Nephron progenitor cell (in vitro differentiated cells): ENCODE measurements at regions not wholly inside any gene's neighbourhood (a gene's known extent, or its start where the extent isn't known, plus 50 kb on each side); places are given as distances from the start of the nearest gene placed in this dataset.
A peak's percentile ranks its signal among the peaks of the same experiment; 100 is the strongest.

ENCODE experiments used
- DNase-seq: peaks from one replicate; pipeline ENCODE4 v3.0.0; 2021
- H3K27ac Mint-ChIP-seq: 2 replicates; pipeline ENCODE4 v1.8.0; 2021; ENCODE audit warnings: mild to moderate bottlenecking, moderate library complexity, mixed read lengths
- H3K27me3 Mint-ChIP-seq: 2 replicates; pipeline ENCODE4 v1.8.0; 2021; ENCODE audit warnings: mild to moderate bottlenecking, low read depth, mixed read lengths; ENCODE audit not compliant: poor library complexity
- H3K36me3 Mint-ChIP-seq: 2 replicates; pipeline ENCODE4 v1.8.0; 2021; ENCODE audit warnings: low read depth, mixed read lengths
- H3K4me1 Mint-ChIP-seq: 2 replicates; pipeline ENCODE4 v1.8.0; 2021; ENCODE audit warnings: mixed read lengths
- H3K4me3 Mint-ChIP-seq: 2 replicates; pipeline ENCODE4 v1.8.0; 2021; ENCODE audit warnings: mild to moderate bottlenecking, moderate library complexity, mixed read lengths
- H3K9me3 Mint-ChIP-seq: 2 replicates; pipeline ENCODE4 v1.8.0; 2021; ENCODE audit warnings: mild to moderate bottlenecking, moderate library complexity, mixed read lengths
- CTCF ChIP-seq: fragments of 200-600 bp; sonication (generic); IDR thresholded peaks from 2 replicates; pipeline ENCODE4 v1.5.0; 2021; ENCODE audit warnings: antibody characterized with exemption

- H3K27me3 Mint-ChIP-seq, result peaks cover 1% of the 10 kb centered on the region
- H3K4me3 Mint-ChIP-seq, result no peak overlapping the region
- H3K27ac Mint-ChIP-seq, result no peak overlapping the region
- DNase-seq, result no peak
- no peak for TF ChIP-seq CTCF
- peaks cover 18% of the 10 kb centered on the region for H3K4me1 Mint-ChIP-seq
- H3K9me3 Mint-ChIP-seq, result no peaks in the 10 kb centered on the region
- H3K36me3 Mint-ChIP-seq, result no peaks in the 10 kb centered on the region
Measured at GRCh38 chr4:106810122-106810521, 226.0 kb downstream of the DKK2 start.

- DNase-seq, result no peak
- H3K4me3 Mint-ChIP-seq, result no peak overlapping the region
- no peaks in the 10 kb centered on the region for H3K9me3 Mint-ChIP-seq
- peak; percentile 19 for TF ChIP-seq CTCF
- H3K27me3 Mint-ChIP-seq, result no peaks in the 10 kb centered on the region
- H3K27ac Mint-ChIP-seq, result no peak overlapping the region
- peaks cover 18% of the 10 kb centered on the region for H3K4me1 Mint-ChIP-seq
- H3K36me3 Mint-ChIP-seq, result no peaks in the 10 kb centered on the region
Measured at GRCh38 chr4:106809076-106809475, 227.0 kb downstream of the DKK2 start.

DNA sequence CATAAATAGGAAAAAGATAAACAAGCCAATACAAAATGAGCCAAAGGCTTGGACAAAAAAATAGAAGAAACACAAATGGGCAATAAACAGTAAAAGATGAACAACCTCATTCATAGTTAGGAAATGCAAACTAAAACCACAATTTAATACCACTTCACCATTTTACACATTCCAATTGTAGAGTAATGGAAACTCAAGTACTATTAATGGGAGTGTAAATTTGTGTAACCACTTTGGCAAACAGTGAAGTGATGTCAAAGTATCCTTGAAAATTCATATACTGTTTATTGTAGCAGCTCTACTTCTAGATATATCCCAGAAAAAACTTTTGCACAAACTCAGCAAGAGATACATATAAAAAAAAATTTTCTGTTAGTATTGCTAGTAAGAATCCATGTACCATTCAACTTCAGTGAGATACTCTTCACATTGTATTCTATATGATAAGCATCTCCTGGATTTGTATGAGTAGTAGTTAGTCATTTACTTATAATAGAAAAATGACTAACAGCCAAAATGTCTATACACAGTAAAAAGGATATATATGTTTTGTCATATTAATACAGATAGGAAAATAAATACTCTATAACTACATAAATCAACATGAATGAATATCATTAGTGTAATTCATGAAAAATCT lies 229.8 kb downstream of the DKK2 start:
- no peaks in the 10 kb centered on the region for H3K27me3 Mint-ChIP-seq
- TF ChIP-seq CTCF, result no peak

DNA sequence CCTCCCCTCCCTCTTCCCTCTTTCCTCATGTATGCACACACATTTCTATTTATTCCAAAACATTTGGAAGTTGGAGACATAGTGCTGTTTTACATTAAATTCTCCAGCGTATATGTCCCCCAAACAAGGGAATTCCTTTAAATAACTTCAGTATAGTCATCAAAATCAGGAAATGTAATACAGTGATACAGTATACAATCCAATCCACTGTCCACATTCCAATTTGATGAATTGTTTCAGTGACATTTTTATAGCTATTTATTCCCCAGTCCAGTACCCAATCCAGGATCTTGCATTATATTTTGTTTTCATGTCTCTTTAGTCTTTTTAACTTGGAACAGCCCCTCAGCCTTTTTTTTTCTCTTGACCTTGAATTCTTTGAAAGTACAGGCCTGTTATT lies 233.0 kb downstream of the DKK2 start:
- no peaks in the 10 kb centered on the region for H3K36me3 Mint-ChIP-seq
- H3K27me3 Mint-ChIP-seq, result no peaks in the 10 kb centered on the region
- peaks cover 5% of the 10 kb centered on the region for H3K4me1 Mint-ChIP-seq
- no peak overlapping the region for H3K27ac Mint-ChIP-seq
- no peak for DNase-seq
- H3K4me3 Mint-ChIP-seq, result no peak overlapping the region
- no peaks in the 10 kb centered on the region for H3K9me3 Mint-ChIP-seq
- no peak for TF ChIP-seq CTCF

More for the DNA sequence above, 229.8 kb downstream of the DKK2 start:
- Mint-ChIP-seq H3K36me3 (no peaks in the 10 kb centered on the region), H3K9me3 (no peaks in the 10 kb centered on the region), H3K4me1 (peaks cover 5% of the 10 kb centered on the region), H3K4me3 (no peak overlapping the region), H3K27ac (no peak overlapping the region)
- DNase-seq, result no peak

GRCh38 chr4:106801386-106801785 lies 234.7 kb downstream of the DKK2 start:
- no peak for TF ChIP-seq CTCF
- no peaks in the 10 kb centered on the region for H3K27me3 Mint-ChIP-seq
- H3K4me1 Mint-ChIP-seq, result peaks cover 15% of the 10 kb centered on the region
- H3K9me3 Mint-ChIP-seq, result no peaks in the 10 kb centered on the region
- H3K36me3 Mint-ChIP-seq, result no peaks in the 10 kb centered on the region
- H3K27ac Mint-ChIP-seq, result no peak overlapping the region
- no peak for DNase-seq
- H3K4me3 Mint-ChIP-seq, result no peak overlapping the region

DNA sequence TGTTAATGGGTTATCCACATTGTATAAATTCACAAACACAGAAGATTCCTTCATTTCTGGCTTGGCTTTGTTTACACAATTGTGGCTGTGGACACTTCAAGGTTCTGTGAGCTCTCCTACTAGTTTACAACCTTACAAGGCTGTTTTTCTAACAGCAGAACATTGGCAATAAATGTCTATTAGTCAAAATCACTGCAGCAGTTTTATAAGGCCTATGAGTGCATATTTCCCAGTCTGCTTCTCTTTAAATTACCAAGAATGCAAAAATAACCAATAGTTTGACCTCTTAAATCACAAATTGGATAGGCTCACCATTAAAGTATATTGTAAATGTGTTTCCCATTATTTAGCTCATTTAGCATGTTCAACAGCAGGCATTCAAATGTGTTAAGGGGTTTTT lies 239.2 kb downstream of the DKK2 start:
- Mint-ChIP-seq H3K9me3 (no peaks in the 10 kb centered on the region), H3K27me3 (peaks cover 3% of the 10 kb centered on the region), H3K27ac (no peak overlapping the region), H3K4me1 (peaks cover 11% of the 10 kb centered on the region), H3K4me3 (no peak overlapping the region), H3K36me3 (no peaks in the 10 kb centered on the region)
- no peak for TF ChIP-seq CTCF
- DNase-seq, result no peak
